ENCODE measurements at regions not wholly inside any gene's neighbourhood (a gene's known extent, or its start where the extent isn't known, plus 50 kb on each side); places are given as distances from the start of the nearest gene placed in this dataset.

GRCh38 chr2:5589183-5589582 is 103.0 kb upstream of the SOX11 start:
- no peak for DNase-seq (ENCODE audit: low spot score in 2 of 2)
- no peak overlapping the region for H3K4me3 ChIP-seq
- TF ChIP-seq POLR2AphosphoS5 (IDR thresholded peaks at IDR 0.05), result no peak
- no peak overlapping the region for H3K27ac ChIP-seq
- intact Hi-C loops (cut with DNase I; ENCODE audit: low total_unique reads), result no loop called here
- H3K27me3 ChIP-seq, result no peaks in the 10 kb centered on the region
- no peaks in the 10 kb centered on the region for H3K36me3 ChIP-seq
- H3K9me3 ChIP-seq, result no peaks in the 10 kb centered on the region
- no peaks in the 10 kb centered on the region for H3K4me1 ChIP-seq

DNA sequence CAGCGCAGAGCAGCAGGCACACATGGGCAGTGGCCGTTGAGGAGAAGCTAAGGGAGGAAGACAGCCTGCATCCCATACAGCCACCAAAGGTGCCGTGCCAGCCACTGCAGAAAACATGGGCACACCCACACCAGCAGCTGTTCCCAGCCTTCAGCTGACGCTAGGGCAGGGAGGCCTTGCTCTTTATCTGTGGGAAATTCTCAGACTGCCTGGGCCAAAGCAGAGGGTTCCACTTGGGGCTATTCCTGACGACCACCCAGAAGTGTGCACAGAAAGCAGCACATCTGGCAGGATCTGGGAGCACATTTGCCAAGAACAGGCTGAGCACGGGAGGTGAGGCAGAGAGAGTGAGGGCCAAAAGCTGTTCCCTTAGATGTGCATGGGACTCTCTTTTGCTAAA is 101.3 kb upstream of the SOX11 start:
- Histone ChIP-seq H3K4me3 (no peak overlapping the region), H3K9me3 (no peaks in the 10 kb centered on the region), H3K27ac (no peak overlapping the region), H3K4me1 (no peaks in the 10 kb centered on the region), H3K27me3 (no peaks in the 10 kb centered on the region), H3K36me3 (no peaks in the 10 kb centered on the region)
- TF ChIP-seq POLR2A (IDR thresholded peaks at IDR 0.05), result no peak
- TF ChIP-seq, protein P1, sequence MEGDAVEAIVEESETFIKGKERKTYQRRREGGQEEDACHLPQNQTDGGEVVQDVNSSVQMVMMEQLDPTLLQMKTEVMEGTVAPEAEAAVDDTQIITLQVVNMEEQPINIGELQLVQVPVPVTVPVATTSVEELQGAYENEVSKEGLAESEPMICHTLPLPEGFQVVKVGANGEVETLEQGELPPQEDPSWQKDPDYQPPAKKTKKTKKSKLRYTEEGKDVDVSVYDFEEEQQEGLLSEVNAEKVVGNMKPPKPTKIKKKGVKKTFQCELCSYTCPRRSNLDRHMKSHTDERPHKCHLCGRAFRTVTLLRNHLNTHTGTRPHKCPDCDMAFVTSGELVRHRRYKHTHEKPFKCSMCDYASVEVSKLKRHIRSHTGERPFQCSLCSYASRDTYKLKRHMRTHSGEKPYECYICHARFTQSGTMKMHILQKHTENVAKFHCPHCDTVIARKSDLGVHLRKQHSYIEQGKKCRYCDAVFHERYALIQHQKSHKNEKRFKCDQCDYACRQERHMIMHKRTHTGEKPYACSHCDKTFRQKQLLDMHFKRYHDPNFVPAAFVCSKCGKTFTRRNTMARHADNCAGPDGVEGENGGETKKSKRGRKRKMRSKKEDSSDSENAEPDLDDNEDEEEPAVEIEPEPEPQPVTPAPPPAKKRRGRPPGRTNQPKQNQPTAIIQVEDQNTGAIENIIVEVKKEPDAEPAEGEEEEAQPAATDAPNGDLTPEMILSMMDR (IDR thresholded peaks at IDR 0.05), result no peak
- no peak for DNase-seq (ENCODE audit: low spot score in 2 of 2)
- intact Hi-C loops (cut with DNase I; ENCODE audit: low total_unique reads), result no loop called here

DNA sequence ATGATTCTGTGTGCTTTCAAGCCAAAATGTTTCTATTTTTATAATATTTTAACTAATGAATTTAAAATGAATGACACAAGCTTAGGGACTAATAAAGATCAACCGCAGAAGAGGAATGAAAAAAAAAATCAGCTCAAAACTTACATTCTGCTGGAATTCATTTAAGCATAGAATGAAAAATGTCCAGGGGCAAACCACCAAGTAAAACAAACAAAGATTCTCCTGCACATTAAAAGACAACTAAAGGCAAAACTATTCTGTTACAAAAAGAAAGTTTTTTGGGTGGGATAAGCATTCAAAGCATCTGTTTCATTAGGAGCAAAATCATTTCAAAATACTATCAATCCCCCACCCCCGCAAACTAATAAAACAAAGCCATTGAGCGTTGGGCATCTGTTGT is 99.3 kb upstream of the SOX11 start:
- Histone ChIP-seq H3K36me3 (no peaks in the 10 kb centered on the region), H3K9me3 (no peaks in the 10 kb centered on the region), H3K4me3 (no peak overlapping the region), H3K27ac (no peak overlapping the region), H3K4me1 (no peaks in the 10 kb centered on the region), H3K27me3 (no peaks in the 10 kb centered on the region)
- intact Hi-C loops (cut with DNase I; ENCODE audit: low total_unique reads), result no loop called here
- DNase-seq (ENCODE audit: low spot score in 2 of 2), result no peak
- no peak for TF ChIP-seq POLR2A (IDR thresholded peaks at IDR 0.05)
- TF ChIP-seq, protein P1 (IDR thresholded peaks at IDR 0.05), result no peak
- TF ChIP-seq POLR2AphosphoS5 (IDR thresholded peaks at IDR 0.05), result no peak

DNA sequence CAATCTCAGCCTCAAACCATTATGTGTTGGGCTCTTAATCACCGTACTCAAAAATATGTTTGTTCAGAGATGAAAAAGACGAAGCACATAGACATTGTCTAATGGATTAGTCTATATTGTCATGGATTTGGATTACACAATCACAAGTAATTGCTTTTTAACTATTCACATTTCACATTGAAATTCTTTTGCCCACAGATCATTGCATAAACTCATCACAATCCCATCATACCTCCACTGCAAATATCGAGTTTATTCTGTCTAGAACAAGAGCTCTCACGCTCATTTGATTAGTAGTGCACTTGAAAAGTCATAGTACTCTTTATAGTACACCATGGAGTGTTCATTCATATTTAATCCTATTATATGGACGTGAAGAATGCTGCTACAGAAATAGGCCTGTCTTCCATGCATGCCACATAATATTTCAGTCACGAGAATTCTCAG is 97.9 kb upstream of the SOX11 start:
- Histone ChIP-seq H3K9me3 (no peaks in the 10 kb centered on the region), H3K36me3 (no peaks in the 10 kb centered on the region), H3K4me1 (no peaks in the 10 kb centered on the region), H3K27me3 (no peaks in the 10 kb centered on the region), H3K4me3 (no peak overlapping the region), H3K27ac (no peak overlapping the region)
- intact Hi-C loops (cut with DNase I; ENCODE audit: low total_unique reads), result no loop called here
- no peak for DNase-seq (ENCODE audit: low spot score in 2 of 2)
- TF ChIP-seq POLR2A (IDR thresholded peaks at IDR 0.05) (no peak), POLR2AphosphoS5 (IDR thresholded peaks at IDR 0.05) (no peak)
- TF ChIP-seq, protein P1 (IDR thresholded peaks at IDR 0.05), result no peak

DNA sequence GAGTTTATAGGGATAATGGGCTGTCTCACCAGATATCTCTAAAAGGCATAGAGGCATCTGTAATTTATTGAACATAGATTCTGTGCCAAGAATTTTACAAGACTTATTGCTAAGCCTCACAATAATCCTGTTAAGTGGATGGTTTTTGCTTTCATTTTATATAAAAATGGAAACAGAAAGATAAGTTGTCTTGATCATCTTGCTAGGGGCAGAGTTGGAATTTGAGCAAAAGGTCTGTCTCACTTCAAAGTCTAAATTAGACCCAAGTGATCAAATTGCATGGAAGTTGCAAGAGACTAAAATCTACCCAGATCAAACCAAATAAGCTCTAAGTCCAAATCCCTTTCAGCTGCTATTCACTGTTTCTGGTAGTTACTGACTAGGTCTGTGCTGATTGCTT is 95.3 kb upstream of the SOX11 start:
- no peaks in the 10 kb centered on the region for H3K36me3 ChIP-seq
- H3K27me3 ChIP-seq, result no peaks in the 10 kb centered on the region
- no peaks in the 10 kb centered on the region for H3K4me1 ChIP-seq
- H3K27ac ChIP-seq, result no peak overlapping the region
- no peaks in the 10 kb centered on the region for H3K9me3 ChIP-seq
- no peak overlapping the region for H3K4me3 ChIP-seq
- intact Hi-C loops (cut with DNase I; ENCODE audit: low total_unique reads), result no loop called here
- no peak for DNase-seq (ENCODE audit: low spot score in 2 of 2)
- TF ChIP-seq, protein P1 (IDR thresholded peaks at IDR 0.05), result no peak
- no peak for TF ChIP-seq POLR2A (IDR thresholded peaks at IDR 0.05)
- TF ChIP-seq POLR2AphosphoS5 (IDR thresholded peaks at IDR 0.05), result no peak

DNA sequence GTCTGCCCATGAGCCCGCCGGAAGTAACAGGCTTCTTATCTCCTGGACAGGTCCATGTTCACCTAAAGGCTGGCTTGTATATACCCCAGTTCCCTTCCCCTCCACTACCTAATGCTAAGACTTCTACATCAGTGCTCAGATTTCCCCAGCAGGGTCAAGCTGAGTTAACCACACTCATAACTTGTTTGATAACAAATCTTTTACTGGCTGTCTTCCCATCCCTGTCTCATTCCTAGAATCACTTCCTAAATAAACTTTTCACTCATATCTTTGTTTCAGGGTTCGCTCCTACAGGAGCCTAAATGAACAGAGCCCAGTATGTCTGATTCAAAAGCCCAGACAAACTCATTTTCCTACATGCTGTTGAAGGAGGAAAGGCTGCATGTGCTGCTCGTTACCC is 94.0 kb upstream of the SOX11 start:
- H3K9me3 ChIP-seq, result no peaks in the 10 kb centered on the region
- no peaks in the 10 kb centered on the region for H3K4me1 ChIP-seq
- H3K4me3 ChIP-seq, result no peak overlapping the region
- no peak overlapping the region for H3K27ac ChIP-seq
- no peak for DNase-seq (ENCODE audit: low spot score in 2 of 2)
- intact Hi-C loops (cut with DNase I; ENCODE audit: low total_unique reads), result no loop called here
- no peak for TF ChIP-seq POLR2AphosphoS5 (IDR thresholded peaks at IDR 0.05)
- TF ChIP-seq, protein P1 (IDR thresholded peaks at IDR 0.05), result no peak
- no peak for TF ChIP-seq POLR2A (IDR thresholded peaks at IDR 0.05)
- no peaks in the 10 kb centered on the region for H3K27me3 ChIP-seq
- H3K36me3 ChIP-seq, result no peaks in the 10 kb centered on the region

Data from breast epithelium (tissue), 4 donors.